Hepatocyte (in vitro differentiated cells): ENCODE measurements at regions not wholly inside any gene's neighbourhood (a gene's known extent, or its start where the extent isn't known, plus 50 kb on each side); places are given as distances from the start of the nearest gene placed in this dataset.

ENCODE experiments used
- EZH2phosphoT487 ChIP-seq: fragments of 200-600 bp; sonication (generic); IDR thresholded peaks from one replicate; pipeline ENCODE4 v1.6.1; 2018; ENCODE audit warnings: antibody characterized with exemption, mild to moderate bottlenecking, low read depth, moderate library complexity; ENCODE audit not compliant: unreplicated experiment, severe bottlenecking
- TF ChIP-seq, protein P1 (sequence below): fragments of 200-600 bp; sonication (generic); IDR thresholded peaks from 2 replicates; pipeline ENCODE4 v1.5.1; 2016; ENCODE audit warnings: antibody characterized with exemption, mild to moderate bottlenecking; ENCODE audit not compliant: poor library complexity

DNA sequence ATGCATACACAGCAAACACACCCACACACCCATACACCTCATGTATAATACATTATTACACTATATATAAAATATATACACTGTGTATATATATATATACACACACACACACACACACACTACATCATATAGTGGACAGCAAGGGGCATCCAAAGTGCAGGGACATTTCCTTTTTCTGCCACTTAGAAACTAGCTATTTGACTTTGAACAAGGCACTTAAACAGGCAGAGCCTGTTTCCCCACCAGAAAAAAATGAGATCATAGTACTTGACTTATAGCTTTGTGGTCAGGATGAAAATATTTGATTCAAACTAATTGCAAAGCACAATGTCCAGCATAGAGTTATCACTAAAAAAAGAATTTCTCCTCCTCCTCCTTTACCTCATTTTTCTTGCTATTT is 254.3 kb upstream of the NPVF start:
- TF ChIP-seq, protein P1, sequence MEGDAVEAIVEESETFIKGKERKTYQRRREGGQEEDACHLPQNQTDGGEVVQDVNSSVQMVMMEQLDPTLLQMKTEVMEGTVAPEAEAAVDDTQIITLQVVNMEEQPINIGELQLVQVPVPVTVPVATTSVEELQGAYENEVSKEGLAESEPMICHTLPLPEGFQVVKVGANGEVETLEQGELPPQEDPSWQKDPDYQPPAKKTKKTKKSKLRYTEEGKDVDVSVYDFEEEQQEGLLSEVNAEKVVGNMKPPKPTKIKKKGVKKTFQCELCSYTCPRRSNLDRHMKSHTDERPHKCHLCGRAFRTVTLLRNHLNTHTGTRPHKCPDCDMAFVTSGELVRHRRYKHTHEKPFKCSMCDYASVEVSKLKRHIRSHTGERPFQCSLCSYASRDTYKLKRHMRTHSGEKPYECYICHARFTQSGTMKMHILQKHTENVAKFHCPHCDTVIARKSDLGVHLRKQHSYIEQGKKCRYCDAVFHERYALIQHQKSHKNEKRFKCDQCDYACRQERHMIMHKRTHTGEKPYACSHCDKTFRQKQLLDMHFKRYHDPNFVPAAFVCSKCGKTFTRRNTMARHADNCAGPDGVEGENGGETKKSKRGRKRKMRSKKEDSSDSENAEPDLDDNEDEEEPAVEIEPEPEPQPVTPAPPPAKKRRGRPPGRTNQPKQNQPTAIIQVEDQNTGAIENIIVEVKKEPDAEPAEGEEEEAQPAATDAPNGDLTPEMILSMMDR = no peak
- TF ChIP-seq EZH2phosphoT487 = no peak
